SK-N-SH (cell line): ENCODE measurements at regions not wholly inside any gene's neighbourhood (a gene's known extent, or its start where the extent isn't known, plus 50 kb on each side); places are given as distances from the start of the nearest gene placed in this dataset.

Source experiments
- CTCF ChIA-PET: fragments of 300-600, 350-600 bp; formaldehyde crosslinking; extraction: SDS; loops from one replicate; lab custom pipeline; 2021; lab: Yijun Ruan, JAX
- POLR2A ChIA-PET: fragments of 350-600 bp; sonication (Branson Sonifier 250); formaldehyde crosslinking; extraction: SDS; loops from one replicate; lab custom pipeline; 2020; ENCODE audit warnings: antibody characterized with exemption, inconsistent platforms; lab: Yijun Ruan, JAX
- DNase-seq: peaks from one replicate; pipeline ENCODE4 v3.0.0; 2012
- H2AFZ ChIP-seq: fragments of 200-600 bp; sonication (generic); 2 replicates; pipeline ENCODE4 v1.8.1; 2016; ENCODE audit warnings: antibody characterized with exemption, mild to moderate bottlenecking, low read depth
- H3F3A ChIP-seq: fragments of 200-600 bp; sonication (generic); replicated peaks from 2 replicates; pipeline ENCODE3; 2016; ENCODE audit warnings: antibody characterized with exemption, mild to moderate bottlenecking; ENCODE audit not compliant: insufficient read depth
- H3K27ac ChIP-seq, 2 experiments: fragments of 200-500 bp in 1 of 2; fragments of 200-600 bp in 1 of 2; sonication (Bioruptor generic) in 1 of 2; sonication (generic), shearing (Covaris generic) in 1 of 2; 2 replicates each; pipeline versions ENCODE4 v1.5.1 to v1.6.1; 2014 to 2016; ENCODE audit warnings: low read depth in 2 of 2, inconsistent platforms in 1 of 2, low read length in 1 of 2, mild to moderate bottlenecking in 1 of 2, mixed read lengths in 1 of 2
- H3K27me3 ChIP-seq: fragments of 200-600 bp; sonication (generic), shearing (Covaris generic); 2 replicates; pipeline ENCODE4 v1.6.1; 2016; ENCODE audit warnings: mixed run types; ENCODE audit not compliant: insufficient read depth
- H3K36me3 ChIP-seq, 2 experiments: fragments of 200-500 bp in 1 of 2; fragments of 200-600 bp in 1 of 2; sonication (Bioruptor generic) in 1 of 2; sonication (generic) in 1 of 2; replicated peaks in 1 of 2; 2 replicates each; pipeline versions ENCODE3 to v1.5.1; 2014 to 2016; ENCODE audit warnings: low read length in 1 of 2, mild to moderate bottlenecking in 1 of 2; ENCODE audit not compliant: insufficient read depth in 2 of 2, control insufficient read depth in 1 of 2
- H3K4me1 ChIP-seq, 2 experiments: fragments of 200-500 bp in 1 of 2; fragments of 200-600 bp in 1 of 2; sonication (Bioruptor generic) in 1 of 2; sonication (generic), shearing (Covaris generic) in 1 of 2; 2 replicates each; pipeline versions ENCODE4 v1.5.1 to v1.6.1; 2014 to 2016; ENCODE audit warnings: low read depth in 1 of 2, low read length in 1 of 2, mixed run types in 1 of 2; ENCODE audit not compliant: insufficient read depth in 2 of 2, control insufficient read depth in 1 of 2
- H3K4me2 ChIP-seq: fragments of 200-600 bp; sonication (generic), shearing (Covaris generic); 2 replicates; pipeline ENCODE4 v1.6.1; 2017; ENCODE audit warnings: mixed run types
- H3K4me3 ChIP-seq, 2 experiments: fragments of 200-500 bp in 1 of 2; fragments of 200-600 bp in 1 of 2; sonication (Bioruptor generic) in 1 of 2; sonication (generic), shearing (Covaris generic) in 1 of 2; 2 replicates each; pipeline versions ENCODE4 v1.5.1 to v1.8.1; 2014 to 2016; ENCODE audit warnings: low read depth in 2 of 2, inconsistent platforms in 1 of 2, low read length in 1 of 2, mild to moderate bottlenecking in 1 of 2, mixed read lengths in 1 of 2, moderate library complexity in 1 of 2
- H3K79me2 ChIP-seq: fragments of 200-600 bp; sonication (generic); 2 replicates; pipeline ENCODE4 v1.8.1; 2017; ENCODE audit warnings: mild to moderate bottlenecking; ENCODE audit not compliant: insufficient read depth
- H3K9ac ChIP-seq: fragments of 200-600 bp; sonication (generic); 2 replicates; pipeline ENCODE4 v1.6.1; 2017; ENCODE audit warnings: mixed run types
- H3K9me2 ChIP-seq: fragments of 200-600 bp; sonication (generic); 2 replicates; pipeline ENCODE4 v1.6.1; 2017; ENCODE audit warnings: mixed run types
- H3K9me3 ChIP-seq: fragments of 200-600 bp; sonication (generic); 2 replicates; pipeline ENCODE4 v1.6.1; 2017; ENCODE audit warnings: mixed run types, mild to moderate bottlenecking, moderate library complexity
- H4K20me1 ChIP-seq: fragments of 200-600 bp; sonication (generic); 2 replicates; pipeline ENCODE4 v1.6.1; 2017; ENCODE audit warnings: mild to moderate bottlenecking, mixed run types; ENCODE audit not compliant: insufficient read depth
- CHD2 ChIP-seq: fragments of 150-350 bp; IDR thresholded peaks from 2 replicates; pipeline ENCODE4 v1.6.1; 2018; ENCODE audit warnings: low read length; ENCODE audit not compliant: partially characterized antibody
- EP300 ChIP-seq, 2 experiments: IDR thresholded peaks; 2 replicates each; pipeline versions ENCODE4 v1.4.0 to v1.6.1; 2012; ENCODE audit warnings: borderline replicate concordance in 1 of 2, low read depth in 1 of 2, low read length in 1 of 2
- MEF2A ChIP-seq: IDR thresholded peaks from 2 replicates; pipeline ENCODE4 v1.4.0; 2012; ENCODE audit warnings: low read depth, borderline replicate concordance
- NRF1 ChIP-seq: IDR thresholded peaks from 2 replicates; pipeline ENCODE4 v1.6.1; 2012; ENCODE audit warnings: low read depth, mild to moderate bottlenecking, low read length
- RCOR1 ChIP-seq: fragments of 150-350 bp; IDR thresholded peaks from 2 replicates; pipeline ENCODE4 v1.6.1; 2017; ENCODE audit warnings: antibody characterized with exemption, low read length
- RFX5 ChIP-seq: IDR thresholded peaks from 2 replicates; pipeline ENCODE4 v1.6.1; 2012; ENCODE audit warnings: mild to moderate bottlenecking, improper control_type of control experiment, low read length
- RXRA ChIP-seq: IDR thresholded peaks from 2 replicates; pipeline ENCODE4 v1.4.0; 2012; ENCODE audit warnings: low read depth, mild to moderate bottlenecking, borderline replicate concordance
- SIN3A ChIP-seq: IDR thresholded peaks from 2 replicates; pipeline ENCODE4 v1.6.1; 2012; ENCODE audit warnings: low read depth, mild to moderate bottlenecking, low read length, moderate library complexity, borderline replicate concordance
- TAF1 ChIP-seq: IDR thresholded peaks from 2 replicates; pipeline ENCODE4 v1.6.1; 2012; ENCODE audit warnings: low read depth, mild to moderate bottlenecking, low read length, moderate library complexity, borderline replicate concordance
- WGBS: methylation state at CpG from one replicate; pipeline ENCODE4 v1.1.6; 2017; ENCODE audit warnings: low lambda C conversion rate; 5-methylcytosine and 5-hydroxymethylcytosine counted together
- TF ChIP-seq, protein P1 (sequence below): fragments of 200-600 bp; sonication (generic); IDR thresholded peaks from 2 replicates; pipeline ENCODE4 v1.6.1; 2017; ENCODE audit warnings: antibody characterized with exemption, mild to moderate bottlenecking, moderate library complexity
- TF ChIP-seq, protein P2 (sequence below): fragments of 150-350 bp; IDR thresholded peaks from 2 replicates; pipeline ENCODE4 v1.6.1; 2016; ENCODE audit warnings: mild to moderate bottlenecking, low read depth, low read length
- TF ChIP-seq, protein P3 (sequence below): fragments of 150-350 bp; IDR thresholded peaks from 2 replicates; pipeline ENCODE4 v1.6.1; 2017; ENCODE audit warnings: antibody characterized with exemption, low read length, low read depth, borderline replicate concordance
- TF ChIP-seq, protein P4 (sequence below): IDR thresholded peaks from 2 replicates; pipeline ENCODE4; 2012
- TF ChIP-seq, protein P5 (sequence below): IDR thresholded peaks from 2 replicates; pipeline ENCODE4 v1.4.0; 2012; ENCODE audit warnings: low read depth, borderline replicate concordance

DNA sequence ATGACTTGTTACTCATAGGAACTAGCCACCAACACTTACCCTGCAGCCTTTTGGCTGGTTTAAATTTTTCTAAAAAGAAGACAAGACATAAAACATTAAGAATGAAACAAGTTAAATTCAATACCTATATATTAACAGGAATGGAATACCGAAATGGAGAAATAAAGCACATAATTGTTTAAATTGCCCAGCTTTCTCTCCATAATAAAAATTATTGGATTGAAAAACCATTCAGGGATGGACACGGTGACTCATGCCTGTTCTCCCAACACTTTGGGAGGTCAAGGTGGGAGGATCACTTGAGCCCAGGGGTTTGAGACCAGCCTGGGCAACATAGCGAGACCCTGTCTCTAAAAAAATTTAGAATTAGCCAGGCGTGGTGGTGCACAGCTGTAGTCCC lies 179.4 kb upstream of the MKLN1 start:
- H3K79me2 ChIP-seq, result no peaks in the 10 kb centered on the region
- POLR2A ChIA-PET, result no interaction called here
- H3K36me3 ChIP-seq, result no peaks in the 10 kb centered on the region
- no peaks in the 10 kb centered on the region for H3K9me3 ChIP-seq
- no peak for TF ChIP-seq TAF1
- TF ChIP-seq, protein P1, sequence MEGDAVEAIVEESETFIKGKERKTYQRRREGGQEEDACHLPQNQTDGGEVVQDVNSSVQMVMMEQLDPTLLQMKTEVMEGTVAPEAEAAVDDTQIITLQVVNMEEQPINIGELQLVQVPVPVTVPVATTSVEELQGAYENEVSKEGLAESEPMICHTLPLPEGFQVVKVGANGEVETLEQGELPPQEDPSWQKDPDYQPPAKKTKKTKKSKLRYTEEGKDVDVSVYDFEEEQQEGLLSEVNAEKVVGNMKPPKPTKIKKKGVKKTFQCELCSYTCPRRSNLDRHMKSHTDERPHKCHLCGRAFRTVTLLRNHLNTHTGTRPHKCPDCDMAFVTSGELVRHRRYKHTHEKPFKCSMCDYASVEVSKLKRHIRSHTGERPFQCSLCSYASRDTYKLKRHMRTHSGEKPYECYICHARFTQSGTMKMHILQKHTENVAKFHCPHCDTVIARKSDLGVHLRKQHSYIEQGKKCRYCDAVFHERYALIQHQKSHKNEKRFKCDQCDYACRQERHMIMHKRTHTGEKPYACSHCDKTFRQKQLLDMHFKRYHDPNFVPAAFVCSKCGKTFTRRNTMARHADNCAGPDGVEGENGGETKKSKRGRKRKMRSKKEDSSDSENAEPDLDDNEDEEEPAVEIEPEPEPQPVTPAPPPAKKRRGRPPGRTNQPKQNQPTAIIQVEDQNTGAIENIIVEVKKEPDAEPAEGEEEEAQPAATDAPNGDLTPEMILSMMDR, result no peak
- no peak for TF ChIP-seq RFX5
- no peak for TF ChIP-seq RCOR1
- no peak for TF ChIP-seq NRF1
- TF ChIP-seq, protein P2, sequence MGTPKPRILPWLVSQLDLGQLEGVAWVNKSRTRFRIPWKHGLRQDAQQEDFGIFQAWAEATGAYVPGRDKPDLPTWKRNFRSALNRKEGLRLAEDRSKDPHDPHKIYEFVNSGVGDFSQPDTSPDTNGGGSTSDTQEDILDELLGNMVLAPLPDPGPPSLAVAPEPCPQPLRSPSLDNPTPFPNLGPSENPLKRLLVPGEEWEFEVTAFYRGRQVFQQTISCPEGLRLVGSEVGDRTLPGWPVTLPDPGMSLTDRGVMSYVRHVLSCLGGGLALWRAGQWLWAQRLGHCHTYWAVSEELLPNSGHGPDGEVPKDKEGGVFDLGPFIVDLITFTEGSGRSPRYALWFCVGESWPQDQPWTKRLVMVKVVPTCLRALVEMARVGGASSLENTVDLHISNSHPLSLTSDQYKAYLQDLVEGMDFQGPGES, result no peak
- no peak for TF ChIP-seq MEF2A
- TF ChIP-seq, protein P3, sequence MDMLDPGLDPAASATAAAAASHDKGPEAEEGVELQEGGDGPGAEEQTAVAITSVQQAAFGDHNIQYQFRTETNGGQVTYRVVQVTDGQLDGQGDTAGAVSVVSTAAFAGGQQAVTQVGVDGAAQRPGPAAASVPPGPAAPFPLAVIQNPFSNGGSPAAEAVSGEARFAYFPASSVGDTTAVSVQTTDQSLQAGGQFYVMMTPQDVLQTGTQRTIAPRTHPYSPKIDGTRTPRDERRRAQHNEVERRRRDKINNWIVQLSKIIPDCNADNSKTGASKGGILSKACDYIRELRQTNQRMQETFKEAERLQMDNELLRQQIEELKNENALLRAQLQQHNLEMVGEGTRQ, result no peak
- no peak for TF ChIP-seq RXRA
- TF ChIP-seq SIN3A, result no peak
- TF ChIP-seq, protein P4, sequence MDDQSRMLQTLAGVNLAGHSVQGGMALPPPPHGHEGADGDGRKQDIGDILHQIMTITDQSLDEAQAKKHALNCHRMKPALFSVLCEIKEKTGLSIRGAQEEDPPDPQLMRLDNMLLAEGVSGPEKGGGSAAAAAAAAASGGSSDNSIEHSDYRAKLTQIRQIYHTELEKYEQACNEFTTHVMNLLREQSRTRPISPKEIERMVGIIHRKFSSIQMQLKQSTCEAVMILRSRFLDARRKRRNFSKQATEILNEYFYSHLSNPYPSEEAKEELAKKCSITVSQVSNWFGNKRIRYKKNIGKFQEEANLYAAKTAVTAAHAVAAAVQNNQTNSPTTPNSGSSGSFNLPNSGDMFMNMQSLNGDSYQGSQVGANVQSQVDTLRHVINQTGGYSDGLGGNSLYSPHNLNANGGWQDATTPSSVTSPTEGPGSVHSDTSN, result no peak
- TF ChIP-seq EP300 (IDR thresholded peaks at IDR 0.05; ENCODE audit: borderline replicate concordance in 1 of 2, low read depth in 1 of 2, low read length in 1 of 2), result no peak
- TF ChIP-seq, protein P5, sequence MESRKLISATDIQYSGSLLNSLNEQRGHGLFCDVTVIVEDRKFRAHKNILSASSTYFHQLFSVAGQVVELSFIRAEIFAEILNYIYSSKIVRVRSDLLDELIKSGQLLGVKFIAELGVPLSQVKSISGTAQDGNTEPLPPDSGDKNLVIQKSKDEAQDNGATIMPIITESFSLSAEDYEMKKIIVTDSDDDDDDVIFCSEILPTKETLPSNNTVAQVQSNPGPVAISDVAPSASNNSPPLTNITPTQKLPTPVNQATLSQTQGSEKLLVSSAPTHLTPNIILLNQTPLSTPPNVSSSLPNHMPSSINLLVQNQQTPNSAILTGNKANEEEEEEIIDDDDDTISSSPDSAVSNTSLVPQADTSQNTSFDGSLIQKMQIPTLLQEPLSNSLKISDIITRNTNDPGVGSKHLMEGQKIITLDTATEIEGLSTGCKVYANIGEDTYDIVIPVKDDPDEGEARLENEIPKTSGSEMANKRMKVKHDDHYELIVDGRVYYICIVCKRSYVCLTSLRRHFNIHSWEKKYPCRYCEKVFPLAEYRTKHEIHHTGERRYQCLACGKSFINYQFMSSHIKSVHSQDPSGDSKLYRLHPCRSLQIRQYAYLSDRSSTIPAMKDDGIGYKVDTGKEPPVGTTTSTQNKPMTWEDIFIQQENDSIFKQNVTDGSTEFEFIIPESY, result no peak
- TF ChIP-seq CHD2, result no peak
- H3K27me3 ChIP-seq, result no peaks in the 10 kb centered on the region
- H3F3A ChIP-seq, result peaks cover 7% of the 10 kb centered on the region
- H3K4me3 ChIP-seq, result no peak overlapping the region
- H4K20me1 ChIP-seq, result no peaks in the 10 kb centered on the region
- H3K9ac ChIP-seq, result no peak overlapping the region
- no peak for DNase-seq
- H3K4me2 ChIP-seq, result no peak overlapping the region
- no peaks in the 10 kb centered on the region for H3K4me1 ChIP-seq
- CTCF ChIA-PET, result no interaction called here
- H2AFZ ChIP-seq, result no peak overlapping the region
- no peak overlapping the region for H3K27ac ChIP-seq
- 91% methylated on average over 4 of the region's 4 CpGs for WGBS
- H3K9me2 ChIP-seq, result no peaks in the 10 kb centered on the region
